NOMO-1 (cell line): ENCODE measurements at regions not wholly inside any gene's neighbourhood (a gene's known extent, or its start where the extent isn't known, plus 50 kb on each side); places are given as distances from the start of the nearest gene placed in this dataset.
"Not testable (repeated sequence)": the region's sequence is repeated elsewhere in the genome, so short reads cannot be mapped to it uniquely, and the experiment has no call there.

Source experiments
- DNase-seq, 2 experiments: peaks; one replicate each; lab custom pipeline; 2025; ENCODE audit not compliant: unreplicated experiment in 2 of 2; lab: John Stamatoyannopoulos, UW

DNA sequence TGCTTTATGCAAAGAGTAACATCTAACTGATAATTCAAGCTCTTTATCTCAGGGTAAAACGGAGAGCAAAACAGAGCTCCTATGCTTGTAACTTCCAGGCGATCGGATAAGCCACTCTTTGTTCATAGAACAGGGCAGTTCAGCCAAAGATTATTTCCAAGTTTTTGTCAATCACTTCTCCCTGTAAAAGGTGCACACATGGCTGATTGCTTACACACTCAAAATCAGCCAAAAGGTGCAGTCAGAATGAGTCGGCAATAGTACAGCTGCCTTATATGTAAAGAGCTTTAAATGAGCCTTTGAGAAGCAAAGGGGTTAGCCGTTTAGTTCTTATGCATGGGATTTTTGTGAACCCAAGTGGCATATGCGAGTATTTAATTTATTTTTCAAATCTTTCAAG, 449.6 kb upstream of the POU3F2 start:
- no peak for DNase-seq

DNA sequence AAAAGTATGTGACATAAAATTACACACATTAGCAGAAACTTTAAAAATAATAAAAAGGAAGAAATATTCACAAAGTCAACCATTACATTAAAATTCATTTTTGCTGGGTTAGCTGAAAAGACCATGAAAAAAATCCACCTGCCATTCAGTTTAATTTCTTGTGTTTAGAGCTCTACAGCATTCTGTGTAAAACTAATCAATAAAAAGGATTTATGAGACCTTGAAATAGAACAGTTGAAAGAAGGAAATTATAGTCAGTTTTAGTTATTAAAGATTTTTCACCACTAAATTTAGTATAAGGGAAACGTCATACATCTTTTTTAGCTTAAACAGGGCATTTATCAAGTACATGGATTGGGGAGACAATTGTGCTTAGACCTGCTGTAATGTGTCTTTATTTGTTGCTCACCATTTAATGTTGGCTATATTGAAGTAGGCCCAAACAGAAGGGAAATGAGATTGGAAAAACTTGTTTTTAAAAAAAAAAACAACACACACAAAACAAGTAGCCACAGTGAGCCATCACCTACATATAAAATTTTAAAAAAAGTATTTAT, 438.7 kb upstream of the POU3F2 start:
- no peak for DNase-seq

DNA sequence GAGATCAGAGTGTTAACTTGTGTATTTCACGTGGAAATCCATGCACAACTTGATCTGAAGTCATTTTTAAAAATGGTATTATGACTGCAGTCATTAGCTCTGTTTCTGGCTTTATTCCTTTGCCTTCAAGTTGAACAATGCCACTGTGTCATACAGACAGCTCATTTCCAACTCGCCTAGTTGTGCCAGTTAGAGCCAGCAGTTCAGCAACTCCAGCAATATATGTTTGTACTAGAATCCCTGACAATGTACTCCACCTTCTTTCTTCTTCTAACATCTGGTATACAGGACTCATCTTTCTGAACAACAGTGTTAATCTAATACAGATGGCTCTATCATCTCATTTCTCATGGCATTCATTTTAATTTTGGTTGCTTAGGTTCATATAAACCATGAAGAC, 418.3 kb upstream of the POU3F2 start:
- no peak for DNase-seq

- not testable (repeated sequence) for DNase-seq
These were observed 417.7 kb upstream of the POU3F2 start for GRCh38 chr6:98416497-98417158.

DNA sequence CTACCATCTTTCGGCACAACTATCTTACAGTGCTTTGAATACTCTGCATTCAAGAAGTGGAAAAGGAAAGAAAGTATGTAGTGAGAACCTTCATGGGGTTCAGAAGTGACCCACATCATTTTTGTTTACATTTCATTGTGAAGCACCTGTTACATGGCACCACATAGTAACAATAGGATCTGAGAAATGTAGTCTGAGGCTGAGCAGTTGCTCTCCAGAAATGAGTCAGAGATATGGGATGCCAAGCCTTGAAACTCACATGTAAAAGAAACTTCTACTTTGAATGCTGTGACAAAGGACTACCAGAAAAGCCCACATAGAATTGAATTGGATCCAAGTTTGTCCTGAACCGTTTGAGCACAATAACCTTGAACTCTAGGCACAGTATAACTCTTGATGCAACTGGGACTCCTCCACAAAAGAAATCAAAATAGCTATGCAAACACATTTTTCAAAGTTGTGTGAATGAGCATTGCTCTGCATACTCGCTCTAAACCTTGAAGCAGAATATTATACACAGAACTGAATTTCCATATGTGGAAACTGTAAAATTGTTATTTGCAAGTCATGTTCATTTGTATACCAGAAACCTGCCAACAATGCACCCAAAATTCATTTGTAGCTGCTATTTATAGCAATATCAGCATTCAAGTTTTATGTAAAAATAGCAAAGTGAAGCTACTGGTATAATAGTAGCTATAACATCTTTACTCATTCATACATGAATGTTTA, 400.9 kb upstream of the POU3F2 start:
- no peak for DNase-seq

- DNase-seq = no peak
These were observed 390.7 kb upstream of the POU3F2 start for GRCh38 chr6:98443633-98444032.

DNA sequence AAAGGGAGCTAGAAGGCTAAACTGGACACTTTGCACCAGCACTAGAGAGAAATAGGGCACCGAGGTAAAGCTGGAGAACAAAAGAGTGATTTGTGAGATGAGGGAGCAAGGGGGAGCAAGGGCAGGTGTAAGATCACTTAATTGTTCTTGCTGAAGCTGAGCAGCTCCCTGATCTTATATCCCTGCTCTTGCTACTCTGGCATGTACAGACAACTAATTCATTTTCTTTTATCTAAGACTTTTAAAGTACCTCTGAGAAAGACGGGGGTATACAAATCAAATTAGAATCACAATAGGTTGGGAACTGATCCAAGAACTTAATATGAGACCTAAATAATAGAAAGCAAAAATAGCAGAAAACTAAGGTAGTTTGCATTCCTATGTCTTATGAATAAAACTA, 381.7 kb upstream of the POU3F2 start:
- no peak for DNase-seq

- DNase-seq = no peak
These were observed 379.5 kb upstream of the POU3F2 start for GRCh38 chr6:98454809-98455322.

- no peak for DNase-seq
These were observed 375.7 kb upstream of the POU3F2 start for GRCh38 chr6:98458708-98459107.

GRCh38 chr6:98463038-98464000, 371.1 kb upstream of the POU3F2 start:
- no peak for DNase-seq

- DNase-seq = no peak
These were observed 367.3 kb upstream of the POU3F2 start for GRCh38 chr6:98467091-98467490.

DNA sequence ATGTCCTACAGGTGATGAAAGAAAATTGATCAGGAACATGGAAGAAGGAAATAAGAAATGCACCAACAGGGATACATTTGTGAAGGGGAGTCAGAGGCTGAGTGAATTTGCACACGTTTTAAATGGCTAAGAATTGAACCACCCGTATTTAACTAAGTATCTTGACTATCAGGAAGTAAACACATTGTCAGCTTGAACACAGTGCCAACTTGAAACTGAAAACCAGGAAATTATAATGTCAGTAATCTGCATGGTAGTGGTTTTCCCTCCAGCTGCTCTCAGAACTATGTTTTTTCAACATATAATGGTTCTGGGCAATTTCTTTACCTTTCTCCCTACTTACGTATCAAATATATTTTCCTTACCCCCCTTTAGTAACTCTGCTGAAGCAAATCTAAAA, 366.5 kb upstream of the POU3F2 start:
- no peak for DNase-seq

- no peak for DNase-seq
These were observed 365.2 kb upstream of the POU3F2 start for GRCh38 chr6:98469141-98469540.

GRCh38 chr6:98470821-98471220, 363.6 kb upstream of the POU3F2 start:
- no peak for DNase-seq

GRCh38 chr6:98471444-98471843, 362.9 kb upstream of the POU3F2 start:
- DNase-seq = no peak

- DNase-seq = no peak
These were observed 357.1 kb upstream of the POU3F2 start for GRCh38 chr6:98477231-98477630.

DNA sequence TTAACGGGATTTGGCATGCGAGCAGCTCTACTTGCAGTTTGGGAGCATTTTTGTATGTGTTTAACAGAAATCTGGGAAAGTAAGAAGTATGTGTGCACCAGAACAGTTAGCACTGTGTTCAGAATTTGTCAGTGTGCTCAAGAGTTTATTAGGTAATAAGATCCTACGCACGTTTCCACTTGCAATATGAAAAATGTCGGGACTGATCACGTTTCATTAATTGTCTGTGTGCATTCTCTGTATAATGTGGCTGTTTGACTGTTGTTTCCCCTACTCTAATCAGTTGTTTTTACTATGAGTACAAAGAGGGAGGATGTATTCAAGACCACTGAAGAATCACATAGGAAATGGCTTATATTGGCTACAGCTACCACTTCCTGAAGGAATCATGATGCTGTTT, 349.7 kb upstream of the POU3F2 start:
- DNase-seq = no peak

- no peak for DNase-seq
These were observed 348.8 kb upstream of the POU3F2 start for GRCh38 chr6:98485593-98485992.

GRCh38 chr6:98486057-98486456, 348.3 kb upstream of the POU3F2 start:
- no peak for DNase-seq

DNA sequence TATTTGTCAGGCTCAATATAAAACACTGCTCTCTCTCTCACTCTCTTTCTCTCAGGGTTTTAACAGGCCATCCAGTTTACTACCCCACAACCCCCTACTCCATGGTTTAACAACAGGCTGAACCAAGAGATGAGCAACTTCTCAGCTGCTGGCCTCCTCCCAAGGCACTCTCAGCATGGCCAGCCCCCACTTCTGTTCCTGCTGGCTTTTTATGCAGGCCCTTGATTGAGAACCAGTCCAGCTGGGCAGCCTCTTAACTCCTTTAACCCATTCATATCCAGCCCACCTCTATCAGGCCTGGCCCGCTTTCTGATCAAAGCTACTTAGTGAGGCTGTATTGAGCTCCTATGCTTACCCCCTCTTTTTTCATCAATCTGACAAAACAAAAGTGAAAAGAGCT, 346.8 kb upstream of the POU3F2 start:
- no peak for DNase-seq
